Muscle of leg (tissue), 3 donors: ENCODE measurements at regions not wholly inside any gene's neighbourhood (a gene's known extent, or its start where the extent isn't known, plus 50 kb on each side); places are given as distances from the start of the nearest gene placed in this dataset.

Source experiments
- DNase-seq: peaks from one replicate; pipeline ENCODE4 v3.0.0; 2013
- H3K27ac ChIP-seq: one replicate; pipeline ENCODE4 v1.5.1; 2013; ENCODE audit warnings: mild to moderate bottlenecking, low read length, control low read depth
- H3K27me3 ChIP-seq: one replicate; pipeline ENCODE4 v1.6.1; 2013; ENCODE audit warnings: low read length; ENCODE audit not compliant: control insufficient read depth, insufficient read depth
- H3K36me3 ChIP-seq: one replicate; pipeline ENCODE4 v1.6.1; 2013; ENCODE audit warnings: low read length; ENCODE audit not compliant: control insufficient read depth, insufficient read depth
- H3K4me1 ChIP-seq: one replicate; pipeline ENCODE4 v1.6.1; 2013; ENCODE audit warnings: low read length; ENCODE audit not compliant: control insufficient read depth, insufficient read depth
- H3K4me3 ChIP-seq: one replicate; pipeline ENCODE4 v1.5.1; 2013; ENCODE audit warnings: low read length, control low read depth
- H3K9me3 ChIP-seq: replicated peaks from 2 replicates; pipeline ENCODE4 v1.6.1; 2013; ENCODE audit warnings: low read depth, low read length; ENCODE audit not compliant: control insufficient read depth
- WGBS: methylation state at CpG from one replicate; pipeline ENCODE4 v1.1.5; 2013; ENCODE audit warnings: missing lambda C conversion rate; ENCODE audit not compliant: insufficient coverage; 5-methylcytosine and 5-hydroxymethylcytosine counted together

DNA sequence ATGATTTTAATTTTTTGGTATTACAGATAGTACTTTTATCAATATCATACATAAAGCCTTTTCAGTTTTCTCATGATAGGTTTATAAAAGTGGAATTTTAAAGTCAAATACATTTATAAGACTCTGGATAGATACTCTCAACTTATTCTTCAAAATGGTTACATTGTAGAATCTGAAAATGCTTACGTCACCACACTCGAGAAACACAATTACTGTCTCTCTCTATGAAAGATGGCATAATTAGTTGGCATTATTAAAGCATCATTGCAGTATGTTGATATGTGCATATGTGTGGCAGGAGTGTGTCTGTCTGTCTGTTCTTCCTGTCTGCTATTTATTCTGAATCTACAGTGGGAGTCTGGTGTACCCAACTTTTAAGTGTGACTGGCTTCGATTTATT lies 397.1 kb downstream of the SNAPC1 start:
- no CpG with 5 or more reads among the region's 3 CpGs for WGBS
- no peak for DNase-seq
- Histone ChIP-seq H3K4me1 (no peaks in the 10 kb centered on the region), H3K4me3 (no peak overlapping the region), H3K9me3 (no peaks in the 10 kb centered on the region), H3K27ac (no peak overlapping the region), H3K27me3 (no peaks in the 10 kb centered on the region), H3K36me3 (no peaks in the 10 kb centered on the region)

DNA sequence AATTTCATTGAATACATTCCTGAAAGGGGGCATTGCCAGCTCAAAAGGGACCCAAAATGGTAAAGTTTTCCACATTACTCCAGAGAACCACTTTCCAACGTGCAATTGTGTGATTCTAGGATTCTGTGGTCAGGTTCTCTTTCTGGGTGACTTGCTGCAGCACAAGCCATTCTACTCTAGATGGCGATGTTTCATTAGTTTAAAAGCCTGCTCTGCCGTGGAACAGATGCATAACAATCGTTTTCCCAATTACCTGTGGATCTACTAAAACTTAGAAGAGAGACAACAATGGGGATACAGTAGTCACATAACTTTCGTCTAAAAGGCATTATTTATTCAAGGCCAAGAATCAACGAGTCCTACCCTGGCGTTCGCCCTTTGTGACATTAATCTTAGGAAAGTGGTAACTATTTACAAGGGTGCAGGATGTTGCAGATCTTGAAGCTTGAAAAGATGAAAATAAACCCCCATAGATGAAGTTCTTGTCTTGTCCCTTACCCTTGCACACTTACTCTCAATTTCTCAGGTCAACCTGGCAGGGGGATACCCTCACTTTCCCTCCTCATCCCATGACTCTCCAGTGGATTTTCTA lies 400.9 kb downstream of the SNAPC1 start:
- Histone ChIP-seq H3K4me3 (no peak overlapping the region), H3K9me3 (no peaks in the 10 kb centered on the region), H3K4me1 (no peaks in the 10 kb centered on the region), H3K27ac (no peak overlapping the region), H3K27me3 (no peaks in the 10 kb centered on the region), H3K36me3 (no peaks in the 10 kb centered on the region)
- peak; percentile 58 for DNase-seq
- no CpG with 5 or more reads among the region's 8 CpGs for WGBS

- H3K4me3 ChIP-seq = no peak overlapping the region
- H3K36me3 ChIP-seq = no peaks in the 10 kb centered on the region
- DNase-seq = no peak
- H3K27me3 ChIP-seq = no peaks in the 10 kb centered on the region
- H3K9me3 ChIP-seq = no peaks in the 10 kb centered on the region
- no peak overlapping the region for H3K27ac ChIP-seq
- no peaks in the 10 kb centered on the region for H3K4me1 ChIP-seq
- WGBS = 100% methylated on average over 1 of the region's 3 CpGs
Measured at GRCh38 chr14:62168564-62169155, 406.4 kb downstream of the SNAPC1 start.

- Histone ChIP-seq H3K9me3 (no peaks in the 10 kb centered on the region), H3K4me1 (no peaks in the 10 kb centered on the region), H3K27me3 (no peaks in the 10 kb centered on the region), H3K36me3 (no peaks in the 10 kb centered on the region), H3K4me3 (no peak overlapping the region), H3K27ac (no peak overlapping the region)
- 59% methylated on average over 2 of the region's 5 CpGs for WGBS
- DNase-seq = peak; percentile 82
Measured at GRCh38 chr14:62179367-62180018, 417.3 kb downstream of the SNAPC1 start.

DNA sequence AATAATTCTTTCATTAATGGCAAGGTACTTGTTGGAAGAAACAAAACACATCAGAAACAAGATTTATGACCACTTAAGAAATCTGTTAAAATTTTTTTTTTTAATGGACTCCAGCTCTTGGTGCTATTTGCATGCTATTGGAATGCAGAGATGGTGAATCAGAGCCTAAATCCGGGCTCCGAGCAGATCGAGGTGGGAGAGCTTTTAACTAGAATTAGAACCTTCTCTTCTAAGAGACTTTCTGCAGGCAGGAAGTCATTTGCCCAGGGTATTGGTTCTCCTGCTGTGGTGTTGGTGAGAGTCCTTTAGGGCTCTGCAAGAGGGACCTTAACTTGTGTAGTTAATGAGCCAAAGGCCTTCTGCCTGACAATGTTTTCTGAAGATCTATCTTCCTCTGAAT lies 419.4 kb downstream of the SNAPC1 start:
- no peaks in the 10 kb centered on the region for H3K36me3 ChIP-seq
- H3K27me3 ChIP-seq = no peaks in the 10 kb centered on the region
- H3K9me3 ChIP-seq = no peaks in the 10 kb centered on the region
- no peak overlapping the region for H3K4me3 ChIP-seq
- DNase-seq = no peak
- H3K4me1 ChIP-seq = no peaks in the 10 kb centered on the region
- WGBS = no CpG with 5 or more reads among the region's 3 CpGs
- no peak overlapping the region for H3K27ac ChIP-seq

GRCh38 chr14:62185078-62185477 lies 422.9 kb downstream of the SNAPC1 start:
- no peak for DNase-seq
- no peak overlapping the region for H3K4me3 ChIP-seq
- no CpG with 5 or more reads among the region's 1 CpG for WGBS

GRCh38 chr14:62187265-62187664 lies 425.0 kb downstream of the SNAPC1 start:
- Histone ChIP-seq H3K27ac (no peak overlapping the region), H3K4me3 (no peak overlapping the region), H3K27me3 (no peaks in the 10 kb centered on the region), H3K4me1 (no peaks in the 10 kb centered on the region), H3K9me3 (no peaks in the 10 kb centered on the region), H3K36me3 (no peaks in the 10 kb centered on the region)
- DNase-seq = no peak
- WGBS = 67% methylated on average over 1 of the region's 2 CpGs

More at GRCh38 chr14:62185078-62185477, 422.9 kb downstream of the SNAPC1 start:
- H3K27ac ChIP-seq = no peak overlapping the region
- no peaks in the 10 kb centered on the region for H3K36me3 ChIP-seq
- no peaks in the 10 kb centered on the region for H3K9me3 ChIP-seq
- H3K27me3 ChIP-seq = no peaks in the 10 kb centered on the region
- H3K4me1 ChIP-seq = no peaks in the 10 kb centered on the region

- DNase-seq = no peak
- WGBS = 40% methylated on average over 1 of the region's 1 CpG
- H3K27ac ChIP-seq = no peak overlapping the region
Measured at GRCh38 chr14:62189698-62190097, 427.5 kb downstream of the SNAPC1 start.

GRCh38 chr14:62206456-62206855 lies 444.2 kb downstream of the SNAPC1 start:
- Histone ChIP-seq H3K36me3 (no peaks in the 10 kb centered on the region), H3K27ac (no peak overlapping the region), H3K4me1 (no peaks in the 10 kb centered on the region), H3K9me3 (no peaks in the 10 kb centered on the region), H3K4me3 (no peak overlapping the region), H3K27me3 (no peaks in the 10 kb centered on the region)
- WGBS = no CpG with 5 or more reads among the region's 3 CpGs
- no peak for DNase-seq

More at GRCh38 chr14:62189698-62190097, 427.5 kb downstream of the SNAPC1 start:
- Histone ChIP-seq H3K36me3 (no peaks in the 10 kb centered on the region), H3K27me3 (no peaks in the 10 kb centered on the region), H3K4me3 (no peak overlapping the region), H3K9me3 (no peaks in the 10 kb centered on the region), H3K4me1 (no peaks in the 10 kb centered on the region)

- Histone ChIP-seq H3K27me3 (no peaks in the 10 kb centered on the region), H3K4me1 (no peaks in the 10 kb centered on the region), H3K36me3 (no peaks in the 10 kb centered on the region), H3K27ac (no peak overlapping the region), H3K9me3 (no peaks in the 10 kb centered on the region), H3K4me3 (no peak overlapping the region)
- DNase-seq = no peak
- 17% methylated on average over 1 of the region's 3 CpGs for WGBS
Measured at GRCh38 chr14:62209287-62209899, 447.2 kb downstream of the SNAPC1 start.
